NCI-H446 (cell line): ENCODE measurements at regions not wholly inside any gene's neighbourhood (a gene's known extent, or its start where the extent isn't known, plus 50 kb on each side); places are given as distances from the start of the nearest gene placed in this dataset.
"Not testable (repeated sequence)": the region's sequence is repeated elsewhere in the genome, so short reads cannot be mapped to it uniquely, and the experiment has no call there.

Source experiments
- DNase-seq, 2 experiments: peaks; one replicate each; lab custom pipeline; 2025; lab: John Stamatoyannopoulos, UW

DNA sequence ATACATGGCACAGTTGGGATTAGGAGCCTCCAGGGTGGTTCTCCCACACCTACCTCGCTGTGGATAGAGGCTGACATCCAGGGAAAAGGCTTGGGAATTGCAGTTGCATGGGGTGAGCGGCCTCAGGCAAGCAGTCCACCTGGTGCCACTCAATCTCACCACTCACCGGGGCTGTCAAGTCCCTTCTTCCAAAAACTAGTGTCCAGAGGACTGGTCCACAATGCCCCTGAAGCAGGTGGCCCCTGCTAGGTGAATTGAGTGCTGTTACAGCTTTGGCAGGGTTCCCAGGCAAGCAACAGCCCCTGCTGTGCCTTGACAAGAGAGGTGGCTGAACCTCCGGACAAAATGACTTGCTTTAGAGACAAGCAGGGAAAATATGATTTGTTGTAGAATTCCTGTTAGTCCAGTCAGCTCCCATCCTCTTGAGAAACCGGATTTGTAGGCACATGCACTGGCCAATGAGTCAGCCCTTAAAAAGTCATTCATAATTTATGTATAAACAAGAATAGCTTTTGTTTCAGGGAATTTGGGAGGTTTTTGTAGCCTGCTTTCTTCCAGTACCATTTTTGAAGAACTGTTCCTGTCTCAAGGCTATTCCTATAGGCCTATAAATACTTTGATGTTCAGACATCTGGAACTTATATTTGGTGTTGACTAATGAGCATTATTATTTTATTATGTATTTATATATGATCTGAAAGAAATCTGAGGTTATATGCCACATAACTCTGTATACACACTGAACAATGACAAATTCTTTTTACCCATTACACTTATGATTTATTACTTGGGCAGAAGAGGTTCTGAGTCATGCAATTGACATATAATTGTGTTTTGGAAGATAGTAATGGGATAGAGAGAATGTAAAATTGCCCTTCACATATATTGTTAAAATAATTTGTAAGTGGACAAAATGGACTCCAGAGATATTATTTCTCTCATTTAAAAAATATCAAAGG lies 411.1 kb downstream of the ACTL7B start:
- no peak for DNase-seq

GRCh38 chr9:108443741-108444140 lies 412.0 kb downstream of the ACTL7B start:
- DNase-seq: no peak

GRCh38 chr9:108443019-108443633 lies 412.7 kb downstream of the ACTL7B start:
- no peak for DNase-seq

DNA sequence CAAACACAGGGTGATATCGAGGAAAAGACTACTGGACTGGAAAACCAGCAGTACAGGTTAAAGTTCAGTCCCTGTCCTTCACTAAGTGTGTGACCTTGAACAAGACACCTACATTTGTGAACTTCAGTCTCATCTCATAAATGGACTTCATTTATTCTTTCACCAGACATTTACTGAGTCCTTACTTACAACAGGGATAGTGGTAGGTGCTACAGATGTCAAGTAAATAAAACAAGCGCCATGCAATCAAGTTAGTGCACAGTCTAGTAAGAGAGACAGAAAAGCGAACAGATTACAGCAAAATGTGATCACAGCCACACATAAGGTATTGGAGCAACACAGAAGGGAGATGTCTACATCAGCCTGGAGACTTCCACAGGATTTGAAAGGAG lies 413.2 kb downstream of the ACTL7B start:
- DNase-seq: no peak

DNA sequence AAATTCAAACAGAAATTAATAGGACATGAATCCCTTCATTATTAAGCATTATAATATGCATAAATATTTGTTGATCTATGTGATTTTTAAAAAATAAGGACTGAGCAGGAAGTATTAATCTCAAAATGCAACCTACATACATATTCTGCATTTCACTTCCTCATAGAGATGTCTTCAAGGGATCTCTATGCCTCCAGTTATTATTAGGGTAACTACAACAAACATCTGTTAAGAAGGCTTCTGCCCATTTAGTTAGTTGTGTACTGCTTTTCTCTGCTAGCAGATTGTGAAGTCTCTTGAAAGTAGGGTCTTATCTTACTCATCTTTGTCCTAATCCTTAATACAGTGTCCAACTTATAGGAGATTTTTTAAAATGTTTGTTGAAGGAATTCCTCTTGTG lies 414.1 kb downstream of the ACTL7B start:
- no peak for DNase-seq

- no peak for DNase-seq
Measured at GRCh38 chr9:108441251-108441650, 414.5 kb downstream of the ACTL7B start.

GRCh38 chr9:108439947-108440346 lies 415.8 kb downstream of the ACTL7B start:
- DNase-seq: no peak

DNA sequence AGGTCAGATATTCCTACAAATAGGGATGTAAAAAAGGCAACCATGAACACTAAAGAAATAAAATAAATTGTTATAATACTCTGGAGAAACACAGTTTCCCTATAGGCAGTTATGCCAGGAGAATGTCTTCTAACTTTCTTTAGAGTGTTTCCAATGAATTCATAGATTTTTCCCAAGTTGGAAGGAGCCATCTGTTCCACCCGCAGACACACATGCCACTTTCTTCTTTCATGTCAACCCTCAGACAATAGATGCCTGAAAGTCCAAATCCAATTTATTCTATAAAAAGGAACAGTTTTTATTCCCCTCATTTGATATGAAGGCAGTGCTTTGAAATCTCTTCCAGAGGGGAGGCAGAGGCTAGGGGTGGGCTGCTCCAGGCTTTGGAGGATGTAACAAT lies 418.1 kb downstream of the ACTL7B start:
- DNase-seq: no peak

- no peak for DNase-seq
Measured at GRCh38 chr9:108436448-108436847, 419.3 kb downstream of the ACTL7B start.

DNA sequence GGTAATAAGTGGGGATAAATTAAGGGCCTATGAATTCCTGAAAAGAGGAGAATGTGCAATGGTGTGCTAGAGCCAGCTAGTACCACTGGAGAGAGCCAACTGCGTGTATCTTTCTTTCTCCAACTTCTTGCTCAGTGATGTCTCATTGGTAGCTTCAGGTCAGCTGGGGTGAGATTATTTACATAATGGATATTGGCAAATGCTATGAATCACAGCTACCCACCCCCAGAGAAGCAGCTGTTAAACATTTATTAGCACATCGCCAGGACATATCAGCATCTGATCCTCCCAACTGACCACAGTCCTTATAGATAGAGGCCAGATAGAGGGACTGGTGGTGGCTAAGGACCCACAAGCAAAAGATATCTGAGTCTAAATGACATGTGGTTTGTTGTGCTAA lies 421.3 kb downstream of the ACTL7B start:
- DNase-seq: no peak

DNA sequence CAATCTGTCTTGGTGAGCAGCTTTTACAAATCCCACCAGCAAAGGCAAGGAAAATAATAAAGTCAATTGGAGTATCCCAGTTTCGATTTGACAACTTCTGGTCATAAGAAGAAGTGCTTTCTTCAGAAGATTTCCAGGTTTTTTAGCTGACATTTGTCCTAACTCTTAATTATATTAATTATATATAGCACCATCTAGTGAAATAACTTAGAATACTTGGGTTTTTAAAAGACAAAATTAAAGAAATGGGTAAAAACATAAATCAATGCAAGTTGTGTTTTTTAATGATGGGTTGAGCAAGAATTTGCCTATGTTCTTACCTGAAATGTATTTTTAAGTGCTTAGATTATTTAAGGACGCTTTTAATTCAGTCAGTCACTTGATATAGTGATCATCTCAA lies 421.8 kb downstream of the ACTL7B start:
- DNase-seq: no peak

- no peak for DNase-seq
Measured at GRCh38 chr9:108430655-108431054, 425.1 kb downstream of the ACTL7B start.

DNA sequence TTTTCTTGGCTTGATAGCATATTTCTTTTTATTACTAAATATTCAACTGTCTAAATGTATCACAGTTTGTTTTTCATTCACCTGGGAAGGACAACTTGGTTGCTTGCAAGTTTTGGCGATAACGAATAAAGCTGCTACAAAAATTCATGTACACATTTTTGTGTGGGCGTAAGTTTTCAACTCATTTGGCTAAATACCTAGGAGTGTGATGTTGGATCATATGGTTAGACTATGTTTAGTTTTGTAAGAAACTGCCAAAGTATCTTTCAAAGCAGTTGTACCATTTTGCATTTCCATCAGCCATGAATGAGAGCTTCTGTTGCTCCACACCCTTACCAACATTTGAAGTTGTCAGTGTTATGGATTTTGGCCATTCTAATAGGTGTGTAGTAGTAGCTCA lies 428.0 kb downstream of the ACTL7B start:
- DNase-seq: no peak

- DNase-seq: not testable (repeated sequence)
Measured at GRCh38 chr9:108426421-108426940, 429.3 kb downstream of the ACTL7B start.

DNA sequence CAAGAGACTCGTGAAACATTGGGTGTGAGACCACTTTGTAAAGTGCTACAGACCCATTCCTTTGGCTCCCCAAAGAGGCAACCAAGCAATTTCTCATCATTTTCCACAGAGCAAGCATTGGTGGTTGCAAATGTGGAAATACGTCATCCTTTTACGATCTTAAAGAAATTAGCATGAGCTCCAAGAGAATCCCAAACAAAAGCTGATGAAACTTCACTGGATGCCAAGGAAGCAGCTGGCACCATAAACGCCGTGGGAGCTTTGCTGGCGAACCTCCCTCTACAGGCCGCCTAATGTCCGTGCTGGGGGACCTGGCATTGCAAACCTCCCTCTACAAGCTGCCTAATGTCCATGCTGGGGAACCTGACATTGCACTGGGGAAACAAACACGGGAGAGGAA lies 432.4 kb downstream of the ACTL7B start:
- no peak for DNase-seq

DNA sequence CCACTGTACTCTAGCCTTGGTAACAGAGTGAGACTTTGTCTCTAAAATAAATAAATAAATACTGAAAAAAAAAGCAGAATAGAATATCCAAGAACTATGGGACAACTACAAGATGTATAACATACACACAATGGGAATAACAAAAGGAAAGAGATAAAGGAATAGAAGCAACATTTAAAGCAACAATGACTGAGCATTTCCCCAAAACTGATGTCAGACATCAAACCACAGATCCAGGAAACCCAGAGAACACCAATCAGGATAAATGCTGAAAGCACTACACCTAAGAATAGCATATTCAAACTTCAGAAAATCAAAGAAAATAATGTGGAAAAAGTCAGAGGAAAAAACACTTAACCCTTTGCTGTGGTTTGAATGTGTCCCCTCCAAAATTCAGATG lies 436.4 kb downstream of the ACTL7B start:
- DNase-seq: no peak

DNA sequence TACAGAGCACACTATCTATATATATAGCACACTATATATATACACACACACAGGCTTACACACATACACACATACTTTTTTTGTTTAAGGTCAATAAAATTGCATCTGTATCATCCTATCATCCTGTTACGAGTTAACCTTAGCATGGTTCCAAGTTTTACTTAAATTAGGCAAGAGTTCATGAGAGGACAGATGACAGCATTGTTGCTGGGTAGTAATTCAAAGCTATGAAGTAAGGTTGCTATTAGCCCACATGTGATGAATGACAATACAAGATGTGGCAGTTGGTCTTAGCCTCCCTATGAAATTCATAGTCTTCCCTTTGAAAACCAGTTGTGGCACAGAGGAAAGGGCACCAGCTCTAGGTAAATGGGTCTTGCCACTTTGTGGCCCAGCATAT lies 438.1 kb downstream of the ACTL7B start:
- no peak for DNase-seq

DNA sequence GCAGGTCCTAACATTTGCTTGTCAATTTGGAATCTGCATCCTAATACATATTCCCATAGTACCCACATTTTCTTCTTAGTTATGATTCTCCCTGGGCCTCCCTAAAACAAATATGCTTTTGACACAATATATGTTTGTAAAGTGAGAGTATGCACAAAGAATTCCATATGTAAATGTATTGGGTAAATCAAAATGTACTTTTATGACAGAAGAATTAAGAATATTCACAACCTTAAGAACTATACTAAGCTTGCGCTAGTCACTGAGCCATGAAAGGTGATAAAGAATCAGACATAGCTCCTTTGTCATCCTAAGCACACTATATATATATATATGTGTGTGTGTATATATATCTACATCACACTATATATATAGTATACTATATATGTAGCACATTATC lies 438.5 kb downstream of the ACTL7B start:
- no peak for DNase-seq

DNA sequence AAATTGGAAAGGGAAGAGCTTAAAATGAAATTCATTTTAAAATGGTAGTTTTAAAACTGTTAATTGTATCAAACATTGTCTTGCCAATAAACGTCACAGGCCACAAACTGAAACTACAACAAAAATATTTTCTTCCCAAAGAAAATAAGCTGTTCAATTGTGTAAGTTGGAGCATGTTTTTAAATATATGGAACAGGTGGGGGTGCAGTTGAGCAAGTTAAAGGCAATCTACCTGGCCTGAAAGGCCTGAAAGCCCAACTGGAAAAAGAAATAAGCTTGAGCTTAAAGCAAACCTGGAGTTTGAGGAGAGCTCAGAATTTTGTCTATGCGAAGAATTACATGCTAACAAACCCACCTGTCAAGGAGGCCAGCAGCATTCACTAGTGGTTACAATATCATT lies 439.5 kb downstream of the ACTL7B start:
- no peak for DNase-seq

DNA sequence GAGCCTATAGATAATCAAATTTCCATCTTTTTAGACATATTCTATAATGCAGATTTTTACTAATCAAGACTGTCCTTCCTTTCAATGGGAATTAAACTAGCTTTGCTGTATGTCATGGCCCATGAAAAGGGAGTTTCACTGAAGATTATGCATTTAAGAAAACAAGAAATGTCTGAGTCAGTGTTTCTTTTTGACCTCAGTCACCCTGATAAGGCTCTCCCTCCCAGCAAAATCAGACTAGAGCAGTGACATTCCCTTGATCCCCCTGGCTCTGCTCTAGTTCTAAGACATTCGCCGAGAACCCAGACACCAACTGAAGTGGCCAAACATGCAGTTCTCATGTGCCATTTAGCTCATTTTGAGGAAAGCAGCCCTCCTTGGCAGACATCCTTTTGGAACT lies 442.0 kb downstream of the ACTL7B start:
- no peak for DNase-seq

GRCh38 chr9:108412755-108413154 lies 443.0 kb downstream of the ACTL7B start:
- DNase-seq: no peak

GRCh38 chr9:108411632-108412031 lies 444.2 kb downstream of the ACTL7B start:
- DNase-seq: no peak

GRCh38 chr9:108410161-108410560 lies 445.6 kb downstream of the ACTL7B start:
- DNase-seq: no peak
